SW480 (cell line): ENCODE measurements at regions not wholly inside any gene's neighbourhood (a gene's known extent, or its start where the extent isn't known, plus 50 kb on each side); places are given as distances from the start of the nearest gene placed in this dataset.
A peak's percentile ranks its signal among the peaks of the same experiment; 100 is the strongest.

Experiments
- DNase-seq: peaks from one replicate; pipeline ENCODE4 v3.0.0-alpha.2; 2016; ENCODE audit warnings: low spot score

DNA sequence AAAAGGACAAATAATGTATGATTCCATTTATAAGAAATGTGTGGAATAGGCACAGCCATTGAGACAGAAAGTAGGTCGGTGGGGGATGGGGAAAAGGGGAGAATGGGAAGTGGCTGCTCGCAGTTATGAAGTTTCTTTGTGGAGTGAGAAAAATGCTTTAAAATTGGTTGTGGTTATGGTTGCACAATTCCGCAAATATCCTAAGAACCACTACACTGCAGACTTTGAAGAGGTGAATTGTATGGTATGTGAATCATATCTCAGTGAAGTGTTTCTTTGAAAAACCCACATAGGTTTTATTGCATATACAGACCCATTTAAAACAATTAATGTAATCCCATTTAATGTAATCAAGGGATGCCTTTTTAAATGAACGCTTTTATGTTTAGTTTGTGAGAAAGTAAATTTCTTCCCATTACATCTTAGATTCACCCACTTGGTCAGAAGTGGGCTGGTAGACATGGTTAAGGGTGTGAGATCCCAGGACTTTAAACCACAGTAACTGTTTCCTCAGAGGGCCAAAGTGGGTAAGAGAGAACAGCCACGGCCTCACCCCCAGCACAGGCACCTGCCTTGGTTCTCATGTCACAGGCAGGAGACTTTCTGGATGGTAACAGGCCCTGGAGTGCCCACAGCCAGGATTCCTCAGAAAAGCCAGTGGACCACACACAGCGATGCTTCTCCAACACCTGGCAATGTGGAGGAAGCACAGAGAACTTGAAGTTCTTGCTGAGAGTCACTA lies 119.3 kb upstream of the GJB6 start:
- DNase-seq: peak; percentile 95

DNA sequence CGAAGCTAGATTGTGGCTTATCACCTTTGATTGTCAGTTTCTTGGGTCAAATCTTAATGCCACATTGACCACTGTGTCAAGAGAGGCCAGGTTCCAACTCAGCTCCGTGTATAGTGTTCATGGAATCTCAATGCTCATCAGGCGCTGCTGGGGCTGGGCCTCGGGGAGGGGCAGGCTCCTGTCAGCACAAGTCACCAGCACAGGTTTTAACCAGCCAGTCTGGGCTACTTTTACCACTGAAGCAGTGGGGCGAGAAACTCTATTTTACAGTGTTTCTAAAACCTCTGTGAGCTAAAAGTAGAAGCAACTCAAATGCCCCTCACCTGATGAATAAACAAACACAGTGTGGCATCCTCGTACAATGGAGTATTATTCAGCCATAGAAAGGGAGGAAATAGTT lies 118.7 kb upstream of the GJB6 start:
- DNase-seq: no peak

DNA sequence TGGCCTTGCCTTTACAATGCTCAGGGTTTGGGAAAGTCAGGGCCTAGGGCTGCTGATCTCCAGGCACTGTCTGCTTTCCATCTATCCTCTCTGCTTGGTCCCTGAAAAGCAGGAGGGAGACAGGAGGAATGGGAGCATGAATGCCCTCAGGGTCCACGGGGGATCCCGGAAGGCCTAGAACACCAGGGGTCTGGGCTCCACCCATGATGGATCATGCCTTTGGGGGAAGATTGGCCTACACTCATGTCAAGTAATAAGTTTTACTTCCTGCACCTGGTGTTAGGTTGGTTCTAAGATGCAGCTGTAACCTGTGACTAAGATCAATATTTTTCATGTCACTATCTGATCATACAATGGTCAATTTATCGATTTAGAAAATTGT lies 118.3 kb upstream of the GJB6 start:
- DNase-seq: no peak

DNA sequence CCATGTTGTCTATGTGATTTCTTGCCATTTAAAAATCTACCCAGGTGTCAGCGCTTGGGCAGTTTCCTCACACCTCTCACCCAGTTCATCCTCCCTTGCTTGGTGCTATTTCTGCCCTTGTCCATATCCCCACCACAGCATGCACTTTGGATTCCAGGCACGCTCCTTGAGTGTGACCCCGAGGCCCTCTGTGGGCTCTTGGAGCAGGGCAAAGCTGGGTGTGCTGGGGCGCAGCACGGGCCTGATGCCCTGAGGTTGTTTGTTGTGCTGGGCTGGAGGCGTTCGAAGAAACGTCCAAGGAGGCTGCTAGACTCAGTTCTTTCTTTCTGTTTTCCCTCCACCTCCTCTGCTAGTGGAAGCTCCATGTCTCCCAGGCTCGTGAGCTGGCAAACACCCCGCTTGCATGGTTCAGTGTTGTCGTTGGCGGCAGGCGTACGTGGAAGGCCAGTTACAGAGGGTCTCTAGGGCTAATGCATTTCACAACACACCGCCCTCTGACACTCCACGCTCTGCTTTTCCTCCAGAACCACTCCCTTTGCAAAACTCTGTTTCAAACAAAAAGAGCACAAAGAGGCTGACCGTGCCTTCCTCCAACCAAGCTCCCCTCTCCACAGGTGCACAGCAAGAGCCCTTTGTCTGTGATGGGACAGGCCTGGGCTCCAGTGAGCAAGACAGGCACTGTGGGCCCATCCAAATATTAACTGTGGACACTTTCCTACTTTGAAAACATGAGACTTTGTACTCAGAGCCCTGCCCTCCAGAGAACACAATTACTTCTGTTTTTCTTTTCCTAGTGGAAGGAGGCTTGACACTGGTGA lies 117.7 kb upstream of the GJB6 start:
- DNase-seq: no peak

DNA sequence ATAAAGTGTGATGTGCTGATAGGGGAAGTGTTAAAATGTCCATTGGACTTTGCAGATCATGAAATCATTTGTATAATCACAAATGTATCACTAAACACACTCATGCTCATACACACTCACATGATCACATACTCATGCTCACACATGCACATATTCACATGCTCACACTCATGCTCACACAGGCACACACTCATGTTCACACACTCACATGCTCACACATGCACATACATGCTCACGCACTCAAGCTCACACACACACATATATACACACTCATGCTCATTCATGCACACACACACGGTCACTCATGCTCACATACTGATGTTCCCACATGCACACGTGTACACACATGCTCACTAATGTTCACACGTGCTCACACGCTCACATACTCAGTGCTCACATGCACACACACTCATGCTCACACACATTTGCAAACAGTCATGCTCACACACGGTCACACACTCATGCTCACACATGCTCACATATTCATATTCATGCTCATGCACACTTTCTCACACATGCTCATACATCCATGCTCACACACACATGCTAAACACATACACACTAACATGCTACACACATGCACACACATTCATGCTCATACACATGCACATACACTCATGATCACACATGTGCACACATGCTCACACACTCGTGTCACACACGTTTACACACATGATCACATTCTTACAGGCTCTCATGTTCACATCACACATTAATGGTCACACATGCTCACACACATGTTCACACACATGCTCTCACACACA lies 116.7 kb upstream of the GJB6 start:
- no peak for DNase-seq

DNA sequence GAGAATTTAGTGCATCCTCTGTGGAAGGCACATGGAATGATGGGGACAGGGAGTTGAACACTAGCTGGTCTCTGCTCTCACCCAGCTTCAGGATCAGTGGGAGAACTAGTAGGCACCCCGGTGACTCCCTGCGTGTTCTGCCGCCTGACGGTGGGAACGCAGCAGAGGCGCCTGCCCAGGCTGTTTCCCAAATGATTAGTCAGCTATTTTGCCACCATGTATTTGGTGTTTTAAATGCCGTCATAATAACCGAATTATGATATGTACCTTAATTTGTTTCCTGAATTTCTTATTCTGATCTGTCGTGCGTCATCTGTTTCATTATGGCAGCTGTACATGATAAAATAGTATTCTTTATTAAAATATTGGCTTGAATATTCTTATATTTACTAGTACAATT lies 115.9 kb upstream of the GJB6 start:
- no peak for DNase-seq

DNA sequence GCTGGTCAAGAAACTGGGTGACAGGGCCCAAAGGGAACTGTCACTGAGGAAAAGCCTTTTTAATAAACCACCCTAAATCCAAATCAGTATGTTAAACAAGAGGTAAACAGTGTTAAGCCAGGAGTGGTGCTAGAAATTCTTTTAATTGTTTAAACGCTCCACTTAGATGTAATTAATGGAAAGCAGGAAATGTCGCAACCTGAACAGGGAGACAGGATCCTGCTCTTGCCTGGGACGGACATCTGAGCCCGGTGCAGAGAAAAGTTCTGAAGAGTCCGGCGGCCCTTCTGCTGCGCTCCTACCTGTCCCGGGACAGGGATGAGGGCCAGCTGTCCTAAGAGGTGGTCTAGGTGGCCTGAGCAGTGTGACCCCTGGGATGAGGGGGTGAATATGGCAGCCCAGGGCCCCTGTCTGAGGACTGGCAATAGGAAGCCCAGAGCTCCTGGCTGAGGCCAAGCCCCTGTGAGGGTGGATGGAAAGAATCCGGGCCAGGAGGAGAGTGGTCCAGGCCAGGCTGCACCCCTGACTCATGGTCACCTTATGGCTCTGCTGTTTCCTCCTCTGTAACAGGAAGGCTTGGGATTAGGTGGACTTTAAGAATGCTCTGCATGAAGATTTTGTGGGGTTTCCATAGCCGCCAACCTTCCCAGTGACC lies 112.8 kb upstream of the GJB6 start:
- no peak for DNase-seq

DNA sequence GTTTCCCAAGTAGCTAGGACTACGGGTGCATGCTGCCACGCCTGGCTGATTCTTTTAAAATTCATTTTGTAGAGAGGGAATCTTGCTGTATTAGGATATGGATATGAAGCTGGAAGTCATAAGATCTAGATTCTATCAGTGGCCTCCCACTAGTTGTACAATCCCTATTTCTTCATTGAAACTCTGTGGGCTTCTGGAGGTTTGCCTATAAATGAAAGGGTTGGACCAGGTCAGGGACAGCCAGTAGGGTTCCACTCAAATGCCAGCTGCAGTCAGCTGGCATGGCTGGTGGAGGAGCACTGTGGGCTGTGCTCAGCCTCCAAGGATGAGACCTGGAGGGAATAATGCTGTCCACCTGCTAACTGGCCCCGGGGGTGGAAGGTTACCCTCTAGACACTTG lies 110.2 kb upstream of the GJB6 start:
- DNase-seq: no peak

DNA sequence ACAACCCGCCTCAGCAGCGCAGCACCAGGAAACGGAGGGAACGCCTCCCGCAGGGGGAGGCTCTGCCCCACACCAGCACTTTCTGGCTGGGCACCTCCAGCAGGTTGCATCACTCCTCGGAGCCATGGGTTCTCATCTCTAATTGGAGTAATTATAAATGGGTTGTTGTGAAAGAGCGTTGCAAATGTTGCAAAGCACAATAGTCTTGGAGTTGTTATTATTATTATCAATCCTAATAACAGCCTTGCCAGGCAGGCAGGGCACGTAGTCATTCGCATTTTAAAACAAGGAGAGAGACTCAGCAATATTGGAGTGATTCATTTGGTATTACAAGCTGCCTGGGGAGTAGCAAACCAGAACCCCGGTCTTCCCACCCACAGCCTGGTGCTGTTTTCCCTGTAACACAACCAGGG lies 108.6 kb upstream of the GJB6 start:
- DNase-seq: no peak

DNA sequence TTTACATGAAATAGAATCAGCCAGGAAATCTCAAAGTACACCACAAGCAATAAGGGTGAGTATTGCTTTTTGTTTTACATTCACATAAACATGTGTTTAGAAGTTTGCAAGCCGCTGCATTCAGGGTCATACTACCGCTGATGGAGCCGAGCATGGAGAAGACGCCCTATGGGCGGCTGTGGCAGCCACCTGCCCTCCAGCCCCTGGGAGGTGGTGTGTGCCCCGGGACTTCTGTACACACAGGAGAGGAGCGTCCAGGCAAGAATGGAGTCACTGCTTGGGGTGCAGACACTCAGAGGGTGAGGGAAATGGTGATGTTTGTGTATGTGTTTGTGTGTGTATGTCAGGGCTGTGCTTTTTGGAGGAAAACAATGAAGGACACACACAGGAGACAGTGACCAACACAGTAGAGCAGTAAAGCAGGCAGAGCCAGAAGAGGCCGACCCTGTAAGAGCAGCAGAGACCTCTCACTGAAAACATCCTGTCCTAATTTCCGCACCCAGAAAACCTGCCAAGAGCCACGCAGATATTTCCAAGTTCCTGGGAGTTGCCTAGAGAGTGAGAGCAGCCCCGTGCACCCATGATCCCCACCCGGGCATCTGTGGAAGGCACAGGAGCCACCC lies 108.1 kb upstream of the GJB6 start:
- DNase-seq: no peak

DNA sequence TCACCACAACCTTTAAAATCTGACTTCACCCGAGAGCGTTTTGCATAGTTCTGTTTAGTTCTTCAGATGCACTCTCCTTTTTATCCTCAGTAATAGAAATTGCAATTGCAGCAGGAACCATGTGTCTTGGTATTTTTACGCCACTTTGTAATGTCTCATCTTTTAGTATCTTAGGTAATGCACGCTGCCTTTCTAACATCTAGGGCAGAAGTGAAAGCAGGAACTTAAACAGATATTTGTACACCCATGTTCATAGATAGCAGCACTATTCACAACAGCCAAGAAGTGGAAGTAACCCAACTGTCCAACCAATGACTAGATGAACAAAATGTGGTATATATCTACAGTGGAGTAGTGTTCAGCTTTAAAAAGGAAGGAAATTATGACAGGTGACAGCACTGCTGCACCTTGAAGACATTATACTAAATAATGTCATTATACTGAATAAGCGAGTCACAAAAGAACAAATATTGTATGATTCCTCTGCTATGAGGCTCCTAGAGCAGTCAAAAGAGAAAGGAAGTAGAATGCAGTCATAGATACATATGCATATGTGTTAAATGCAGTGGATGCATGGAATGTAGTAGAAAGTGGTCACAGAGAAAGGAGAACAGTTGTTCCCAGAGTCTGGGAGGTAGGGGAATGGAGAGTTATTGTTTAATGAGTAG lies 105.9 kb upstream of the GJB6 start:
- no peak for DNase-seq

DNA sequence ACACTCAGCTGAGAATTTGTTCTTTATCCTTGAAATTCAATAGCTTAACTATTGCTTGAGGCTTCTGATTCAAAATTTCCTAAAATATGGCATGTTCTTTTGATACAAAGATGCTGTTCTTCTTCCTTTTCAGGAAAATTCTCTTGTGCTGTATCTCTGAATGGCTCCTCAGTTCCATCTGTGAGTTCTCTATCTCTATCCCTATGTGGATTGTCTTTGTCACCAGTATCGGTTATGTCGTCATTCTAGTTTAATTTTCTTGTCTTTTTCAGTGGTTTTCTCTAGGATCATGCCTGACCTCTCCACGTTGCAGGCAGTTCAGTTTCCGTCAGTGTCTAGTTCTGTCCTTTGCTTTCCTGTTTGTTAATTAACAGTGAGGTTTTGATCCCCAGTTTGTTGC lies 104.6 kb upstream of the GJB6 start:
- DNase-seq: no peak

DNA sequence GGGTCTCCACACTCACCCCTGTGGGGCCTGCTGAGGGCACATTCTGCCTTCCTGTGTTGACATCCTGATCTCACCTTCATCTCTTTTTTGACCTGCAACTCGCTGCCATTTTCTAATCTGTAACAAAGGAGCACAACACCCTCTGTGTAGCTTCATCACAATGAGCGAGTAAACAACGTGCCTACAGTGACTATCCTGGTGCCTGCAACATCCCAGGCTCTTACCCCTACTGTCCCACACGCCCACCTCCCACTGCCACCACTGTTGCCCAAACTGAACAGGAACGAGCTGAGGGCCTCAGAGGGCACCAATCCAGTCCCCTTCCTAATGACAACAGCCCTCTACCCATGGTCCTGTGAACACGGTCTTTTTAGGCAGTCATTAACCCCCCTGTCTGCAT lies 102.2 kb upstream of the GJB6 start:
- DNase-seq: no peak

DNA sequence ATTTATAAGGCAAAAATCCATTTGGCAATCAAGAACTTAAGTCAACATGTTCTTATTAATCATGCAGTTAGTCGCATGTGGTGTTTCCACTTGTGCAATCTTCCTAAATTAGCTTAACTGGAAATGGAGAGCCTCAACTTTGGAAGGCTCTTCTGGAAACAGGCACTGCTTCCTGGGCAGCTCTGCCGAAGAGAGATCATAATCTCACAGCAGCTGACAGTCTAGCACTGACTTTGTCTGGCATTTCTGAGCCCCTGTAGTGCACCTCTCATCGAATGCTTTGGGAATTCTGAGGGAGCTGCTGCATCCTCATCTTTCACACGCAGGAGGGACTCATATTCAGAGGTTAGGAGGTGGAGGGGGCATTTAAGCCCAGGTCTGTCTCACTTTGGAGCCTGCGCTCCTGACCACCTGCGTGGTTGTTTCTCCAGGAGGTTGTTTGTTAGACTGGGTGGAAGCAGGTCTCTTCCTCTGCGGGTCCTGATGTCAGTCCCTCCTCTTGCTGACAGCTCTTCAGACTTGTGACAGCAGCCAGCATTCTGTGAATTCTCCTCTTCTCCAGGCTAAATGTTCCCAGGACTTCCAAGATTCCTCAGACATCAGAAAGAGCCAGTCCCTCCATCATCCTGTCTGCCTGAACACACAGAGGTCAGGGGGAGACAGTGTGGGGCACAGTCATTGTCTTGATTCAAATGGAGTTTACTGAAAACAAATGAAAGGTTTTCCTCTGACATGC lies 100.4 kb upstream of the GJB6 start:
- no peak for DNase-seq

DNA sequence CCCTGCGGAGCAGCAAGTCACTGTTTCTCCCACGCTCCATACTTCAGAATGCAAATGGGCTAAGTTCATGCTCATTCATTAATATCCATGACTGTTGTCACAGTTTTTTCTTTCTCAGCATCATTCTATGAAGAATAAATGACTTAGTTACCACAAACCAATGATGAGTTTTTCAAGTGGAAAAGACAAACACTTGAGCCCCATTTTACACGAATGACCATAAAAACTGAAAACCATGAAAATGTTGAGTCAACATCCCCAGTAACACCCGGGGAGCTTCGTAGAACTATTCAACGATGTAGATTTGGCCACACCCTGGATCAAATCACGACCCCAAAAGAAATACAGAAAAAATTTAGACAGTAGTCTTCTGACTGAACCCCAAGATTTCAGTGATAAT lies 99.8 kb upstream of the GJB6 start:
- DNase-seq: no peak

DNA sequence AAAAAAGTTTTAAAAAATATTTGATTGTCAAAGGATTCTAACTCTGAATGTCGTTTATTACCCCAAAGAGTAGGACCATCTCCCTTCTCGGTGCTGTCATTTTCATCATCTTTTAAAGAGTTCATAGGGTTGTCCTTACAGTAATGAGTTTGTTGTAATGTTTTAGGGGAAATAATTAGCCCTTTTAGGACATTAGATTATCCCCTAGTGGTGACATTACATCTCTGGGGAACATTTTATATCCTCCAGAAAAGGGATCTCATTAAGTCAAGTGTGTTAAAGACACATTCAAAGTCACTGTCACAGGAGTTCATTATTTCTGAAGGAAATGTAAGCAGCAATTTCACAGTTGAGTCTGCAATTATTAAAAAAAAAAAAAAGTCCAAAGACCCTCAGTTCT lies 99.3 kb upstream of the GJB6 start:
- no peak for DNase-seq

DNA sequence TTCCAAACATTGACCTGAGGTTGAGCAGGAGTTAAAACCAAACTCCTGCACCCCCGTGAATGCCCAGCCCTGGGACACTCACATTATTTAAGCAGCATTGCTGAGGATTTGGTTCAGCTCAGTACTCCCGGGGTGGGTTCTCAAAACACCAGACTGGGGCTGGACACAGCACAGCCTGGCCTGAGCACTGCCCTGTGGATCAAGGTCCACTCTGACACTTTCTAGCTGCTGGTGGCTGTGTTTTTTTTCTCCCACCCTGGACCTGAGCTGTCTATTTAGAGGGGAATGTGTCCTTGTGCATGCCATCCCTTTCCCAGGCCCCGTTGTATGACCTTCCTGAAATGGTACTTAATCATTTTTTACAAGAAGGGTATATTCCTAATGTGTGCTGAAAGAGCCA lies 94.7 kb upstream of the GJB6 start:
- DNase-seq: no peak

DNA sequence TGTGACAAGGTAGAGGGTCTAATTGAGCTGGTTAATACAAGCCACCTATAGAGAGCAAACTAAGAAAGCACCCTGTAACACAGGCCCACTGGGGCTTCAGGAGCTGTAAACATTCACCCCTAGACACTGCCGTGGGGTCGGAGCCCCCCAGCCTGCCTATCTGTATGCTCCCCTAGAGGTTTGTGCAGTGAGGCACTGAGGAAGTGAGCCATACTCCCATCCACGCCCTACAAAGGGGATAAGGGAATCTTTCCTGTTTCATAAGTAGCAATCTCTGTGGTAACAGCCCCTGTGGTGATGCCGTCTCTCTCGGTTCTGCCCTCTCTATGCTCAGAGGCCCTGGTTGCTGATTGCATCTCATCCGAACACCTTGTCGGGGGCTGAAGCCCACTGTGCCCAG lies 94.2 kb upstream of the GJB6 start:
- no peak for DNase-seq

DNA sequence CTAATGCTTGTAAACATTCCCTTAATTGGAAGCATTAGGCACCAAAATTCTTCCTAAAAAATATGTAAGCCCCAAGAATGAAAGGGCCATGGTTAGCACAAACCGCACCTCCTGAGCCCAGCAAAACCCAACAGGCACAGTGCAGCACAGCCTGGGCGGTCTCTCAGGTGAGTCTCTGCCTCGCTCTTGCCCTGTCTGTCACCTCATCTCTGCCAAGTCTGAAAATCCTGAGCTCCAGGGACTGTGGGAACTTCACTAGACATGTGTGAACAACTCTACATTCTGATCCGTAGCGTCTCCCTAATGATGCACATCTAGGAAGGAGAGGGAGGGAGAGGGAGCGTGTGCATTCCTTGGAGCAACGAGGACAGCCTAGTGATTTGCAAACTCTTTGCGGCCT lies 88.8 kb upstream of the GJB6 start:
- no peak for DNase-seq

DNA sequence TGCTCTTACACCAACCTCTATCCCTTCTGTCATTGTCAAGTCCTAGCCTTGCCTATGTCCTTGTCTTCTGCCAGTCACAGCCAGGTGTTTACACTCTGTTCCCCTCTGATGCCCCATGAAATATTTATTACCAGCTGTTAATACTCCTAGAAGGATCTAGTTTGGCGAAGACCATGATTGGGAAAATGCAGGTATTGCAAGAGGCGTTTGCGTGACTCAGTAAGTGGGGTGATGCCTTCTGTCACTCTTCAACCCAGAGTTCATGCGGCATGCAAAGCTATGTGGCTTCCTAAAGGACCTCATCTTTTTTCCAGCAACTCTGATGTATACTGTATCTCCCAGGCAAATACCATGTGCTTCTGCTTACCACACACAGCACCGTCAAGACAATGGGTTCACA lies 81.8 kb upstream of the GJB6 start:
- no peak for DNase-seq

DNA sequence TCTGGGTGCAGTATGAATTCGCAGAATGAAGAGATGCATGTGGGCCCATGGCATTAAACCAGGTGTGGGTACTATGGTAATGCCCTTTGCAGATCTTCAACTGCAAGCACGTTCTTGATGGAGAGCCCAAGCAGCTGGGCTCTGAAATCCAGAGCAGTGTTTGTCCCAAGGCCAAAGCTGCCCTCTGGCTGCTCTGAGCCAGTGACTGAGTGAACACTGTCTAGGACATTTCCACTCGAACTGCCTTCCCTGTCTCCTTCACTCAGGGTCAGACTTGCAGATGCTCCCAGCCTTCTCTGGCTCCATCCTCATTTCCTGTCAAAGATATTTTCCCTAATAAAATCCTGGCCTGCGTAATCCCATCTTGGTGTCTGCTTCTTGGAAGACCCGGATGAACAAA lies 80.2 kb upstream of the GJB6 start:
- DNase-seq: no peak
